Activated naive CD4-positive, alpha-beta T cell (primary cell): ENCODE measurements at regions not wholly inside any gene's neighbourhood (a gene's known extent, or its start where the extent isn't known, plus 50 kb on each side); places are given as distances from the start of the nearest gene placed in this dataset.
"Not testable (repeated sequence)": the region's sequence is repeated elsewhere in the genome, so short reads cannot be mapped to it uniquely, and the experiment has no call there.

Experiments used
- DNase-seq, 4 experiments: peaks; one replicate each; lab custom pipeline; 2025; lab: John Stamatoyannopoulos, UW

- DNase-seq, result no peak
Measured at GRCh38 chr11:10955616-10956015, 97.8 kb upstream of the ZBED5 start.

DNA sequence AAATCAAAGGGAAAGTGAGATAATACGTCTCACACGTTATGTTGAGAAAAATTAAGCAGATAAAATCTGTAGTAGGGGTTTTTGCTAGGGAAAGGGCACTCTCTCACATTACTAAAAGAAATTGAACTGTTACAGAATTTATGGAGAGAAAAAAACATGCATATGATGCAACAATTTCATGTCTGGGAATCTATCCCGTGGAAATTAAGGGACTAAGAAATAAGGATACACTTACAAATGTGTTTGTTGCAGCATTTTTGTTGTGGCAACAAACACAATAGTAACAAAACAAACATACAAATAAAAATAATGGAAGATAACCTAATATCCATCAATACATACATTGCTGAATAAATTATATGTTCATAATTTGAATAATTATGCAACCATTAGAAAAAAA lies 96.3 kb upstream of the ZBED5 start:
- no peak for DNase-seq

DNA sequence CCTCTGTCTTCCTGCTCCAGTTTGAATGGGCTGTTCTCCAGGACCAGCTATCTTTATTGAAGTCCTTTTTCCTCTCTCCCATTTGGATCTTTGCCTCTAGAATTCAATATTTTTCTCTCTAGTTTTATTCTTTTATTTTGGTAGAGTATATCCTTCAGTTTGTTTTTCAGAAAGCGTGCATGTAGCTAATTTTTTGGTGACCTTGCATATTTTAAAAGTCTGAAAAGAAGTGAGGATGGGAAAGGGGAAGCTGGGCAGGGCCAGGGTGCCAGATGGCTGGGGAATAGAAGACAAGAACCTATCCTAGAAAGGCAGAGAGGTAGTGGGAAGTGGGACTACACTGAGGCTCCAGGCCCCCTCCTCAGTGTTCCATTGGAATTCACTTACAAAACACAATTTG lies 95.0 kb upstream of the ZBED5 start:
- DNase-seq, result no peak

GRCh38 chr11:10947935-10948334 lies 90.1 kb upstream of the ZBED5 start:
- DNase-seq, result not testable (repeated sequence)

DNA sequence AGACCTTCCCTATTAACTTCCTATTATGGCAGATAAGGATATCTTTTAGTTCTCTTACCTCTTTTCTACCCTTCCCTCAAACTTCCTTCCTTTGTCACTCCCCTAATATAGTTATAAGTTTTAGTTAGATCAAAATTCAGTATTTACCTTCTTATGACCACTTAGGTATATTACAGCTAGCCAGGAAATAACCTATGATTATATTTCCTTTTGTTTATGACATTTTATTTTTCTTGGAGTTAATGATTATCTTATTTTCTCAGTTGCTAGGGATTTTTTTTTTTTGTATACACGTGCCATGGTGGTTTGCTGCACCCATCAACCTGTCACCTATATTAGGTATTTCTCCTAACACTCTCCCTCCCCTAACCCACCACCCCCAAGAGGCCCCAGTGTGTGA lies 88.2 kb upstream of the ZBED5 start:
- no peak for DNase-seq

GRCh38 chr11:10945196-10945595 lies 87.3 kb upstream of the ZBED5 start:
- no peak for DNase-seq

DNA sequence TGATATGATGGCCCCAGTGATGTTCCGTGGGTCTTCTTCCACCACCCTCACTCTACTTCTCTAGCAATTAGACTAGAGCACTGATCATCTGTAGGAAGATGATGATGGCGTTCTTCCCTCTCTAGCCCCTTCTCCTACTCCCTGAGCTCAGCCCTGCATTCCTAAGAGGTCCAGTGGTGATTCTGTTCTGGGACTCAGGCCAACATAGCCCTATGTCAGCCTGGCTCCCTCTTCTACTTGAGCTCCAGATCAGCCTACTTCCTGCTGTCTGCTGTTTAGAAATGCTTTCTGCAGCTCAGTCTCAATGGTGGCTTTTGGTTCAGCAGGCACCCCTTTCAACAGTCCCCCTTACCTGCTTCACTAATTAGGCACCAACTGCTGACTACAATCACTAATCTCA lies 86.1 kb upstream of the ZBED5 start:
- no peak for DNase-seq

DNA sequence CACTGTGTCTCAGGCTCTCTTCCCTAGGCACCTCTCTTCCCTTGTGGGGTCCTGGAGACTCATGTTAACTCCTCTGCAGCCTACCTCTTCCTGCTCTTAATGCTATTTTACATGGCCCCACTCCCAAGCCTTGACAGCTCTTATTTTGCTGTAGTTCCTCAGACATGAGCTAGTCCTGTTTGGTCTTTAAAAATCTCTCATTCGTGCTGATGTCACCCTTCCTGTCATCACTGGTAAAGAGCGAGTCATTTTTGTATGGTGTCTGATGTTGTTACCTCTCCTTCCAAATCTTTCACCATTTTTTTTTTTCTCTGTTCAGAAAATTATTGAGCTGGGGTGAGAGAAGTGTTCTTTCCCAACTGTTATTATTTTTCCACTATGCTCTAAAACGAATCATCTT lies 84.8 kb upstream of the ZBED5 start:
- no peak for DNase-seq

DNA sequence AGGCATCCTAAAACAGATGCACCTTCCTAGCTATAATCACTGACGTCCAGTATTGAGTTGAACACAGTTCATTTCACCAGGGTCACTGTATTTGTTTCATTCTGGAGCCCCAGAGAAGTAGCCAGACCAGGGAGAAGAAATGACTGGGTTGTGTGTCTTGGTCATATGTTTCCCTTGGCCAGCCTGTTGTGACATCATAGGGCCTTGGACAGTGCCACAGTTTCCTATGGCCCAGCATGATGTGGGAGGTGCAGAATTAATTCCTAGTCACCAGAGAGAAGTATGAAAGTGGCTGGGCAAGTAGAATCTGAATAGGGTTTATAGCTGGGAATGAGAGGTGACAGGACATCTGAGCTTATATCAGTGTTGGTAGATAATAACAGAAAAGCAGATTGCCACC lies 84.0 kb upstream of the ZBED5 start:
- no peak for DNase-seq

GRCh38 chr11:10941414-10941813 lies 83.6 kb upstream of the ZBED5 start:
- DNase-seq, result no peak

DNA sequence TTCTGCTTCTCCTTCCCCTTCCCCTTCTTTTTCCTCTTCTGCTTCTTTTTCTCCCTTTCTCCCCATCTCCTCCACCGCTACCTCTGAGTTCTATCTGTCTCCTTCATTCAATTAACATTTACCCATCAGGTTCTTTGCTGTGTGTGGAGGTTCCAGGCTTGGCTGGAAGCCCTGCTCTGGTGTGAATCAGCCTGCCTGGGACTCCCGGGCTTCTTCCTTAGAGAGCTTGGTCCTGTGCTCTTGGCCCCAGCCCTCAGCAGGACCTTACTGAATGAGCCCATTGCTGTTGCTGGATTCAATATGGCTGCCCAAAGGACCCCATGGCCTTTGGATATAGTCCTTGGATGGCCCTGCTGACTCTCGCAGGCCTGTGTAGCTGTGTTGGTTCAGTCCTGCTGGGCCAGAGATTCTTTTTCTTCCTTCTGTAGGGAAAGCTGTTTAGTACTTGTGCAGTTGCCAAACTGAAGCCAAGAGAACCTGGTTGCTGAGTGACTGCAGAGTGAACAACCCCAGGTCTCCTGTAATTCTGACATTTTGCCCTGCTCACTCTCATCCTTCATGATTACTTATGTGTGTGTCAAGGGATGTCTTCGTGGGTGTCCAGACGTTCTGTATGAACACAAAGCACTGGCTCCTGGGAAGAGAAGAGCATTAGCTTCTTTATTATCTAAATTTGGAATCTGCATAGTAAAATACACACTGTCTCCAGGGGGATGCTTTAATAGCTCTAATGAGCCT lies 81.0 kb upstream of the ZBED5 start:
- DNase-seq, result no peak

GRCh38 chr11:10938231-10938630 lies 80.4 kb upstream of the ZBED5 start:
- DNase-seq, result no peak

DNA sequence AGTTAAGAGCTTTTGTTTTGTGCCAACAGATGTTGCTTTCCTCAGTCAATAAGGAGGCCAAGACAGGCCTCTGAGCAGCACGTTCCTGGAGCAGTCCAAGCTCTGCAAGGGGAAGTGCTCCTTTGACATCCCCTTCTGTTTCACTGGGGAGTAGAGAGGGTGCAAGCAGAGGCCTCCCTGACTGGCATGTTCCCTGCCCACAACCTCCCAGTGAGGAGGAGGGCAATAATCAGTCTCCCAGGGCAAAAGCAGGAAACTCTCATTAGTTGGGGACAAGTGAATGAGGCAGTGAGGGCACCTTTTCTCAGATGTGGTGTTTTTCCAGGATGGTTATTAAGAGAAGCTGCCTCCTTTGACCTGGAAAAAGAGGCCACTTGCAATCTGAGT lies 79.5 kb upstream of the ZBED5 start:
- DNase-seq, result no peak

- DNase-seq, result no peak
Measured at GRCh38 chr11:10936626-10937384, 79.0 kb upstream of the ZBED5 start.

DNA sequence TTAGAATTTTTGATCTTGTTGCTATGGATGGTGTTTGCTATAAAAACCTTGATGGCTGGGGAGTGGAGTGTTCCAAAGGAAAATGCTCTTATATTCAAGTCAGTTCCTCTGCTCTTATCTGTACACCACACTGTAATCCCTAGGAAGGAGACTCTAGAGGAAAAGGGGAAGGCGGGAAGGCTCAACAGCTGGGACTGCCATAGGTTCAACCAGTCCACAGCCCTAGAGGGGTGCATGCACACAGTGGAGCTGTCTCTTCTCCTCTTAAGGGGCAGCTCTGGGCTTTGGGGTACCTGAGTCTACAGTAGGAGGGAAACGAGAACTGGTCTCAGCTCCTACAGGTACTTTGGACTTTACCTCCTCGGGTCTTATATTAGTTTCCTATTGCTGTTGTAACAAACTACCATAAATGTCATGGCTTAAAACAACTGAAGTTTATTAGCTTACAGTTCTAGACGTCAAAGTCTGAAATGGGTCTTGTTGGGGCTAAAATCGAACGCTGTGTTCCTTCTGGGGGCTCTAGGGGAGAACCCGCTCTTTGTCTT lies 77.2 kb upstream of the ZBED5 start:
- no peak for DNase-seq

DNA sequence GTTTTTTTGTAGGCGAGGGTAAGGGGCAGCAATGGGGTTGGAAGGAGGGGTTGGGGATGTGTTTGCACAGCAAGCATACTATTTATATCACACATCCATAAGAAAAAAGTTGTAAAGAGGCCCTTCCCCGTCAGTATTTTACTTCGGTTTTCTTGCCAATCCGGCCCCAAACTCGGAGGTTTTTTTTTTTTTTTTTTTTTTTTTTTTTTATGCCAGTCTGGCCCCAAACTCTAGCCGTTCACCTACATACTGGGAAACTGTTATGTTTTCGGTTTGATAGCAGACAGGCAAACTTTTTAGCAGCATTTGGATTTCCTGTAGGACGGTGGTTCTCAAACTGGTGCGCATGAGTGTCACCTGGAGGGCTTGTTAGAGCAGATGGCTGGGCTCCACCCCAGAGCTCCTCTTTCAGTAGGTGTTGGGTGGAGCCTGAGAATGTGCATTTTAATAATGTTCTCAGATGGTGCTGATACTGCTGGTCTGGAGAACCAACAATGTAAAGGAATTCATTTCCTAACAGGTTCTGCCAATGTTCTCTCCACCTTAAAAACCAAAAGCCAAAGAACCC lies 76.5 kb upstream of the ZBED5 start:
- no peak for DNase-seq

DNA sequence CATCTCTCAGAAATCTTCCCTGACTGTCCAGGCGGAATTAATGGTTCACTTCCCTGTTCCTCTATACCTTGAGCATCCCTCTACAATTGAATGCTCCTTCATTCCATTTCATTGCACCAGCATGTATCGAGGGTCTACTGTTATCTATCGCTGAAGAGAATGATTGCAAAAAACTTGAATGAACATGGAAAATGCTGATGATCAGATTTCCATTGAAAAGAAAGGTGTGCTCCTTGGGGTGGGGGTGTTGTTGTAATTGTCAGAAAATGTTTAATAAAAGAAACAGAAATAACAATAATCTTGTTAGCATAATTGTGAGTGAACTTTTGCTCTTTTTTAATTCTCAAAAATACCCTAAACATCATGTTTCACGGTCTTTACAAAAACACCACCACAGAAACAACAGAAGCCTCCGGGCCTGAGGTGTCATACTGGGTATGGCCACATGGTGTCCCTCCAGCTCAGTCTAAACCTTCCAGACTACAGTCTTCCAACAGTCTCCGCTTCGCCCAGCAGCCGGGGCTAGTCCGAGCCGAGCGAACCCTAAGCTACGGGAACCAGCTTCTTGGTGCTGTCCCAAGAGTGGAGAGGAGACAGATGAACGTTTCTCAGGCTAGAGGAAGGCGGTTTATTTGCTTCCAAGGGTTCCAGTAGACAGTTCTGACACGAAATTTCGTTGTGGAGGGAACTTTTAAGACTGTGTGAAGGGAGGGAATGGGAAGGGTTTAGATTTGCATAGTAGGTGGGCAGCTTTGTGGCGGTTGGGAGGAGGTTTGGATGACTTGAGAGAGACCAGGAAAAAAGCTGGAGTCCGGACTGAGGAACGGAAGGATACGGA lies 75.8 kb upstream of the ZBED5 start:
- peak; percentile 50 to 75 (median 62) for DNase-seq

GRCh38 chr11:10932976-10933375 lies 75.1 kb upstream of the ZBED5 start:
- DNase-seq, result no peak

GRCh38 chr11:10931761-10932670 lies 74.2 kb upstream of the ZBED5 start:
- no peak for DNase-seq

DNA sequence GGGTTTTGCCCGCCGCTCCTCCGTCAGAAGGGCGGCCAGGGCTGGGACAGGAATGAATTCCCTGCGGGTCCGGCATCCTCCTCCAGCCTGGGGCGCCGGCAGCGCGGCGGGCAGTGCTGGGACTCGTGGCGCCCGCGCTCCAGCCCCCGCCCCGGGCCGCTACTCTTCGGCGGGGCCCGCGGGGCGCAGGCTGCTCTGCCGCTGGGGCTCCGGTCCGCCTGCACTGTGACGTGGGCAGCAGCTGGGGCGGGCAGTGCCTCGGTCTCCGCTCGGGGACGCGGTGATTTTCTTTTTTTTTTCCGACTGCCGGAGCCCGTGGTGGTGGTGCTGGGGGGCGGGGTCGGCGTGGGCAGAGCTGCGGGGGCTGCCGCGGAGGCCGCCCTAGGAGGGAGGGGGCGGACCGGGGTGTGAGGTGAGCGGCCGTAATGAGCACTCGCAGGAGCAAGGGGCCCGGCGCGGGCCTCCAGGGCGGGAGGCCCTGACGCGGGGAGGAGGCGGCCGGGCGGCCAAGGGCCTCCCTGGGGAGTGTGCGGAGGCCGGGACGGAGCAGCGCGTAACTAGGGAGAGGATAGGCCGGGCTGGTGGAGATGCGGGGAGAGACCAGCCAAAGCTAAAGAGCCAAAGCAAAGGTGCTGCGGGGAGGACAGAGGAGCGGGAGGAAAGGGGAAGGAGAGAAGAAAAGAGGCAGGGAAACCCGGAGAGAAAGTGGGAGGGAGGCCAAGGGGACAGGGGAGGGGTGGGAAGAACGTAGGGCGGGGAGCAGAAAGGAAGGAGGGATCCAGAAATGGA lies 73.3 kb upstream of the ZBED5 start:
- peak in 1 of 4 experiments; percentile 38 for DNase-seq
